Cerebellar cortex (tissue), 1 donor: ENCODE measurements at regions not wholly inside any gene's neighbourhood (a gene's known extent, or its start where the extent isn't known, plus 50 kb on each side); places are given as distances from the start of the nearest gene placed in this dataset.

ENCODE experiments used
- DNase-seq: peaks from one replicate; pipeline ENCODE4 v3.0.0-alpha.2; 2015; ENCODE audit warnings: low spot score

DNA sequence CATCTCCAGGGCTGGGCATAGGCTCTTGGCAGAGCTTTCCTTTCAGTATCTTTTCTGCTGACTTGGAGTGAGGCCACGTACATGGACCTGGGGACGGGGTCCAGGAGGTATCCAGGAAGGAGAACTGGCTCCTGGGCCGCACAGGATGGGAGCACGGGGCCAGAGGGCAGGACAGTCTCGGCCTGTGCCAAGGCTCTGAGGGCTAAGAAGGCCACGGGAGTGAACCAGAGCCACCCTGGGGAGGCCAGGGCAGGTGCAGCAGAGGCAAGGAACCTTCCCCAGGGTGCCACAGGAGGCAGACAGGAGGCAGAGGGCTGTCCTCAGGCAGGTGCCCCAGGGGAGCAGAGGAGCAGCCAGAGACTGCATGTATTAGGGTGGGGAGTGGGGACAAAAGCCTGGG, 50.3 kb downstream of the PLXNA1 start:
- no peak for DNase-seq

DNA sequence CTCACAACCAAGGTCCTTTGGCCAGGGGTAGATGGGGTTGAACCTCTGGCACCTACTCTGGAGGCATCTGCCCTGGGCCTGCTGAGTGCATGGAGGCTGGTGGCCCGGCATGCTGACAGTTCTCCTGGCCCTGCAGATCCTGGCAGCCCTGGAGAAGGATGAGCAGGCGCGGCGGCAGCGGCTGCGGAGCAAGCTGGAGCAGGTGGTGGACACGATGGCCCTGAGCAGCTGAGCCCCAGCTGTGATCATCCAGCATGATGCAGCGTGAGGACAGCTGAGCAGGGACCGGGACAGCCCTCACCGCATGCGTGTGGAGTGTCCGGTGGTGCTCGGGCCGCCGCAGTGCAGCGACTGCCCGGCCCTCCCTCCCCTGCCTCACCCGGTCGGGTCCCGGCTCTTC, 50.9 kb downstream of the PLXNA1 start:
- DNase-seq, result no peak

DNA sequence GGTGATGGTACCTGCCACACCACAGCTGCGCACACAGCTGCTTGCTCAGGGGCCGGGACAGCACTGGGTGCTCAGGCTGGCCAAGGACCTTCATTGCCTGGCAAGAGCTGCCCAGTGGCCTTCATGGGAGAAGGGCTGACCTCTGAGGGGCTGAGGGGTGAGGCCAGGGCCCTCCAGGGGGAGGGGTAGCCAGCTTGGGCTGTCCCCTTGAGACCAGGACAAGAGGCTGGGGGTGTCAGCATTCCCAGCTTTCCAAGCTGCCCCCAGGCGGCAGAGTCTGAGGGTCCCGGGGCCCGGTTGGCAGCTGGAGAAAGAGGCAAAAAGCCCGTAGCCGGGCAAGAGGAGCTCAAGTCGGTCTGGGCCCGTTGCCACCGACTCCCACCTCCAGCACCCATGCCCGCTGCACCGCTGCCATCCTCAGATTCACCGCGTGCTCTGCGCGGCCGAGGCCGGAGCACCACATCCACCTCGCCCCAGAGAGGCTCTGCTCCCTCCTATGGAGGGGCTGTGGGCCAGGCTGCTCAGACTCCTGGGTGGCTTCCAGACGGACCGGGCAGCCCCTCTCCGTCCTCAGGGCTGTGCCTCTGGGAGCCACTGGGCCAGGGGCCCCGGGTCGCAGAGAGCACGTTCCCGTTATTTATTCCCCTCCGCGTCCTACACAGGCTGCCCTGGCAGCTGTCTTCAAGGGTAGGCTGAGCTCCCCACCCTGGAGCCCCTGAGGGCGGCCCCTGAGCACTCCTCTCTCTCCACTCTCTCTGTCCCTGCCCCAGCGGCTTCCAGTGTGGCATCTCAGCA, 51.5 kb downstream of the PLXNA1 start:
- DNase-seq, result no peak

DNA sequence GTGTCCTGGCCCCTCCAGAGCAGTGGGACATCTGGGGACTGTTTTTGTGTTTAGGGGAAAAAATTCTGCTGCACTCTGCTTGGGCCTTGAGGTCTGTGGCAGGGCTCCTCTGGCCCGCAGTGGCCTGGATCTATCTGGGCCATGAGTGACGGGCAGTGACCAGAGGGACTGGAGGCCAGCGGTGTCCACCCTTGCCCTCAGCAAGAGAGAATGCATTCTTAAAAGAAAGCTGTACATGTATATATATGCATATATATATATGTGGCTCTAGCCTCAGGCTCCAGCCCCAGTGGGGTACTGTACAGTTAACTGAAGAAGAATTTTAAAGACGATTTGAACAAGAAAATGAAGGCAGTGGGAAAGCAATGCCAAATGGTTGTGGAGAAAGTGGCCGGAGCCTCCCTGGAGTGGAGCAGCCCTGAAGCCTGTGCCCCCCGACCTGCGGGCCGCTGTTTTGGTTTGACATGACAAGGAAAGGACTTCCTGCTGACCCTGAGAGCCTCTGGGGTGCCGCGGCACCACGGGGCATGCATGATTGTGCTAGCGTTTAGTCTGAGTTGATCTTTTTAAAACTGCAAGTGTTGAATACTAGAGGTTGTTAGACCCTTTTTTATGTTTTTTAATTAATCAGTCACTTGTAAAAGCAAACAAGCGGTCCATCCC, 52.2 kb downstream of the PLXNA1 start:
- no peak for DNase-seq

DNA sequence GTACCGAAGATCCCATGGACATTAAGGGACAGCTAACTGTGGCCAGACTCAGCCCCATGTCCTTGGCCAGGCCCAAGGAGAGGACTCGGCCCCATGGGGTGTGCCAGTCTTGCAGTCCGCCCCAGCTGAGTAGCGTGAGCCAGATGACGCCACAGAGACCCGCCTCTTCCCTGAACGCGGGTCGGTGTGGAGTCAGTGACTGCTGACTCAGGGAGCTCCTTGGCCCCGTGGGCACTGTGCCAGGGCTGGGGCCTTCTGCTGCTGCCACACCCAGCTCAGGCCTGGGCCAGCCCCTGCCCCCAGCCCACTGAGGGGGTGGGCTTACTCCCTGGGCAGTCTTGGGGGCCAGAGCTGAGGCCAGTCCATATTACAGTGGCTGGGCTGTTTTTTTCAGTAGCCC, 52.8 kb downstream of the PLXNA1 start:
- no peak for DNase-seq

DNA sequence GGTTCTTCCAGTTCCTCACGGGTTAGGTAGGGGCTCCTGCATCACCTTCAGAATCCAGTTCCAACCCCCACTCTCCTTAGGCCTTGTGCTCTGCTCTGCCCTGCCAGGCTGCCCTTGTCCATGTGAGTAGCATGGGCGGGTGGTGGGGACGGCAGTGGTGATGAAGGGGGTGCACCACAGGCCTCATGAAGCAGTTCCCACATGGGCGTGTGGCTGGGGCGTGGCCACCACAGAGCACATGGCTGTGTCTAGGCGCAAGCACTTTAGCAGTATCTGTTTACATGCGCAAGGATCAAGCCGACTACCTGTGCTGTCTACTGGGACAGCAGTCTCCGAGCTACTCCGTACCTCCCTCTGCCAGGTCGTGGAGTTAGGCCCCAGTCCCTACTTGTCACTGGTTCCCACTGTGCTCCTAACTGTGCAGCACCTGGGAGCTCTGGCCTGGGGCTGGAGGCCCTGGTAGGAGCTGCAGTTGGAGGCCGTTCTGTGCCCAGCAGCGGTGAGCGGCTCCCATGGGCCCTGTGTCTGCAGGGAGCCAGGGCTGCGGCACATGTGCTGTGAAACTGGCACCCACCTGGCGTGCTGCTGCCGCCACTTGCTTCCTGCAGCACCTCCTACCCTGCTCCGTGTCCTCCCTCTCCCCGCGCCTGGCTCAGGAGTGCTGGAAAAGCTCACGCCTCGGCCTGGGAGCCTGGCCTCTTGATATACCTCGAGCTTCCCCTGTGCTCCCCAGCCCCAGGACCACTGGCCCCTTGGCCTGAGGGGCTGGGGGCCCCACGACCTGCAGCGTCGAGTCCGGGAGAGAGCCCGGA, 53.5 kb downstream of the PLXNA1 start:
- DNase-seq, result no peak

DNA sequence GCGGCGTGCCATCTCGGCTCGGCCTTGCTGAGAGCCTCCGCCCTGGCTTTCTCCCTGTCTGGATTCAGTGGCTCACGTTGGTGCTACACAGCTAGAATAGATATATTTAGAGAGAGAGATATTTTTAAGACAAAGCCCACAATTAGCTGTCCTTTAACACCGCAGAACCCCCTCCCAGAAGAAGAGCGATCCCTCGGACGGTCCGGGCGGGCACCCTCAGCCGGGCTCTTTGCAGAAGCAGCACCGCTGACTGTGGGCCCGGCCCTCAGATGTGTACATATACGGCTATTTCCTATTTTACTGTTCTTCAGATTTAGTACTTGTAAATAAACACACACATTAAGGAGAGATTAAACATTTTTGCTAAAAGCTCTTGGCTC, 54.1 kb downstream of the PLXNA1 start:
- no peak for DNase-seq

DNA sequence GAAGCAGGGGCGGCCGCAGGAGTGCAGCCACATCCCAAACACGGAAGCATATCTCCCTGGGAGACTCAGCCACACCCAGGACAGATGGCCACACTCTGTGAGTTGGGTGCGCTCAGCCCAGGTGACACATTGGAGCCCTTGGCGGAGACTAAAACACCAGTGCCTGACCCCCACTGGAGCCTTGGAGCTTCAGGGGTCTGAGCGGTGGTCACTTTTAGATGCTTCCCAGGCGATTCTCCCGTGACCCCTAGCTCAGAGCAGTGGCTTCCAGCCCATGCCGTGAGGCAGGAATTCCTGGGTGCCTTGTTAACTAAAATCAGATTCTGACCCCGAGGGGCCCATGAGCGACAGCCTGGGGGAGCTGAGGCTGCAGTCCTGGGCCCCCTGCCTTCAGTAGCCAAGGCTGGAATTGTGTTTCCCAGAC, 54.5 kb downstream of the PLXNA1 start:
- DNase-seq, result no peak

DNA sequence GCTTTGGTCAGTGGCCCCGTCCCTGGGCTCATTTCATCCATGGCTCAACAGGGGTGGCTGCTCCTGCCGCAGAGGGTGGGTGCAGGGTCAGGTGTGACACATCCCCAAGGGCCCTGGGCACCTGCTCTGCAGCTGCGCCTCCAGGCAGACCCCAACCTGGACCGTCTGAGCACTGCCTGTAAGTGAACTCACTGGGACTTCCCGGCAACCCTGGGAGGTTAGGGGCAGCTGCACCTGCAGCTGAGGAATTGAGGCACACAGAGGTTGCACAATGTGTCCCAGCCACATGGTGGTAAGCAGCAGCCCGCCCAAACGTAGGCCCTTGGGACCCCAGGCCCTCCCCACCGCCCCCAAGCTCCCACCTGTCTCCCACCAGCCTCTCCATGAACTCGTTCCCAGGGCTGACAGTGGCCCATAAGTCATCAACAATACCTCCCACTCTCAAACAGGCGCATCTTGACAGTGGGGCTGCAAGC, 55.1 kb downstream of the PLXNA1 start:
- no peak for DNase-seq

DNA sequence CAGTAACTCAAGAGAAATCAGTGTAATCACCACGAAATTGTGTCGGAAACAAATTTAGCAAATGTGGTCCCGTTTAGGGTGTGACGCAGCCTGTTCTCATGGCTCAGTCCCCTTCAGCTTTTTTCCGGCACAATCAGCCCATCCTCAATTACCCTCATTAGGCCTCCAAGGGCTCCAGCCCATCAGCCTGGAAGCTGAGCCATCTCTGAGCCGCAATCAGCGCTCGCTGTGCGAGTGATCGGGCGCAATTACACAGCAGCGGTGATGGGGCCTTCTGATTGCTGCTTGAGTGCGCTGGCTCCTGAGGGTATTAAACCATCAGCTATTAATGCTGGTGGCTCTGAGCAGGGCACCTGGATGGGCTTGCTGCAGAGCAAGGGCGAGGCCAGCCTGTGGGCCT, 55.6 kb downstream of the PLXNA1 start:
- no peak for DNase-seq

DNA sequence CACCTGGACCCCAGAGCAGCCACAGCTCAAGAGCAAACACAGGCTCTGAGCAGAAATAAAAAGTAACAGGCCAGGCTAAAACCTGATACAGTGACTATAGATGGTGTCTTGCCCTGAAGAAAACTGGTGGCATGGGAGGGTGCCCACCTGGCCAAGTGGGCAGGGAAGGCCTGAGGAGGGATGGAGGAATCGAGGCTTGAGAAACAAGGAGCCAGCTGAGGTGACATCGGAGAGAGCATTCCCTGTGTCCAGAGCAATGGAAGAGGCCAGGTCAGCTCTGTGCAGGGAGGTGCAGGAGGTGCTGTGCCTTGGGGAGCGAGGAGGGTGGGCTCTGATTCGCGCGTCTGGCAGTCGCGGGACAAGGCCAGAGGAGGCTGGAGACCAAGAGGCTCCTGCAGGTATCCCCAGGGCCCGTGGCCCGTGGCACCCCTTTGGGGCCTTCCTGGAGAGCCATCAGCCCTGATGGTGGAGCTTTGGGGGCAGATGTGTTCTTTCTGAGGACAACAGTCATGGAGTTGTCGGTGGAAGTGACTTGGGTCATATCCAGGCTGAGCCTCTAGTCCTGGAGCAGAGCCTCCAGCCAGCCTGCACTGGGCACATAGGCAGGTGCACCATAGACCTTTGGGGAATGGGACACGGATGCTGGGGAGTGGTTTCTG, 56.1 kb downstream of the PLXNA1 start:
- no peak for DNase-seq

DNA sequence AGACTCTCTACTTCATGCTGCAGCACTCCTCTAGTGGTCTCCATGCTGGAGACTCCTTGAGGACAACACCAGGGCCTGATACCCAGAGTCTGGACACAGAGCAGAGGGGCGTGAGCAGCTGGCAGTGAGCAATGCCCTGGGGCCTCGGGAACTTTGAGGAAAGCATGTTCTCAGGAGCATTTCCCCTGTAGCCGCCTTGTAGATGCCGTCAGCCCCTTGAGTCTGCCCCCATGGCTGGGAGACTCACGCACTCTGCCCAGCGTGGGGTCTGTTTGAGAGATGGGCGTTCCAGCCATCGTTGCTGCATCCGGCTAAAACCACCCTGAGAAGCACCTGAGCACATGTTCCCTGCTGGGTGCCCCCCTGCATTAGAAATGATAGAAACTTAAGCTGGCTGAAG, 56.8 kb downstream of the PLXNA1 start:
- no peak for DNase-seq

DNA sequence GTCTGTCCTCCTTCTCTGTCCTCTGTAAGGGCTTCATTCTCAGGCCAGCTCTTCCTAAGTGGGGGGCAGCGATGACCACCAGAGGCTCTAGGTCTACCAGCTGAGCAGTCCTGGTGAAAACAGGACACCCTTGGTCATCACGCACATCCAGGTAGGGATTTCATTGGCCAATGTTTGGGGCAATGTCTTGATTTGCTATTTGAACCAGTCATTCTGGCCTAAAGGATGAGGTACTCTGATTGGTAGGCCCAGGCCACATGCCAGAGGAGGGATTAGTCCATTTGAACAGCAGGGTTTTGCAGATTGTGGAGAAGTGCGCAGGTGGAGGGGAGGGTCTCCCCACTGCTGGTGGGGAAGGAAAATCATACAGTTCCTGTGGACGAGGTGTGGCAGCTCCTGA, 57.3 kb downstream of the PLXNA1 start:
- DNase-seq, result no peak

DNA sequence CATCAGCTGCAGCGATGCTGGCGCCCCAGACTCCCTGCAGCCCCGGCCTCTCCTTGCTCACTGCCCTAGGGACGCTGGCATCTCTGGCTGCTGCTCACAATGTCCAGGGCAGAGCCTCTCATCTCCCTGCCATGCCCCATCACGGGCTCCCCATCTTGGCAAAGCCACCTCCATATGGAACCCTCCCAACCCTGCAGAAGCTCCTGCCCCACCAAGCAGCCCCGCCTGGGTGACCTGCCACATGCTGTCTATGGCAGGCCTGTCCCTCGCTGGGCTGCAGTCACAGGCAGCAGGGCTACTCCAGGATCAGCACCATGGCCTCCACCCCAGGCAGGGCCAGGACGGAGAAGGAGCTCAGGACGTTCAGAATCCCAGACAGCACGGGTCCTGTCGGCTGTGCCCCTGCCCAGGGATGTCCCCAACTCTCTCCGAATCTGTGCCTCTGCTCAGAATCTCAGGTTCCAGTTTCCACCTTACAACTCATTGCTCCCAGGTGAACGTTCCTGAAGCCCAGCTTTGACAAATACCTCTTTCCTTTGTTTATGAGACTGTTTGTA, 58.4 kb downstream of the PLXNA1 start:
- DNase-seq, result no peak

DNA sequence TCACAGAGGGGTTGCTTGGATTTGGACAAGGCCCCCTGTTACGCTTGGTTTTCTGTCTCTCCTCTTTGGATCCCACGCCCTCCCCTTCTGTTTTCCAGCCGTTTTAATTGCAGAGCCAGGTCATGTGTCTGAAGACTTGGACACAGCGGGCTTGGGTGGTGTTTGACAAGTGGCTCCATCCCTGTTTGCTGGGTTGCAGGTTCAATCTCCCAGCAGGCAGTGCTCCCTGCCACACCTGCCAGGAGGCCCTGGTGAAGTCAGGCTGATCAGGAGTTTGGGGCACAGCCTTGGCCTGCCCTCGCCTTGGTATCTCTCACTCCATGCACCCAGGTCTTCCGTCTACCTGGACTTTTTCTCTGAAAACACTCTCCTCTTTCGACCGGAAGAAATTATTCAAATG, 59.0 kb downstream of the PLXNA1 start:
- DNase-seq, result no peak

DNA sequence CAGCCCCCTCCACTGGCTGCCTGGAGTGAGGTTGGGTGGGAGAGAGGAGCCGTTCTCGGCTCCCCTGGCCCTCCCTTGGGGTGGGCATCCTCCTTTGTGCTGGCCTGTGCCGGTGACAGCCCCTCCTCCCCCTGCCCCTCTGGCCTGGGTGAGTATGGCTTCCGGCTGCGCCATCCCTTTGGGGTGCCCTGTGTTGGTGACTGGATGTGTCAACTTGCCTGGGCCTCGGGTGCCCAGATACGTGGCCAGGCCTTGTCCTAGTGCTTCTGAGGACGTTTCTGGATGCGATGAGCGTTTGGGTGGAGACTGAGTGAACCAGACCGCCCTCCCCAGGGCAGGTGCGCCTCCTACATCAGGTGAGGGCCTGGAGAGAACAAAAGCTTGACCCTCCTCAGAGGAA, 59.7 kb downstream of the PLXNA1 start:
- DNase-seq, result no peak

DNA sequence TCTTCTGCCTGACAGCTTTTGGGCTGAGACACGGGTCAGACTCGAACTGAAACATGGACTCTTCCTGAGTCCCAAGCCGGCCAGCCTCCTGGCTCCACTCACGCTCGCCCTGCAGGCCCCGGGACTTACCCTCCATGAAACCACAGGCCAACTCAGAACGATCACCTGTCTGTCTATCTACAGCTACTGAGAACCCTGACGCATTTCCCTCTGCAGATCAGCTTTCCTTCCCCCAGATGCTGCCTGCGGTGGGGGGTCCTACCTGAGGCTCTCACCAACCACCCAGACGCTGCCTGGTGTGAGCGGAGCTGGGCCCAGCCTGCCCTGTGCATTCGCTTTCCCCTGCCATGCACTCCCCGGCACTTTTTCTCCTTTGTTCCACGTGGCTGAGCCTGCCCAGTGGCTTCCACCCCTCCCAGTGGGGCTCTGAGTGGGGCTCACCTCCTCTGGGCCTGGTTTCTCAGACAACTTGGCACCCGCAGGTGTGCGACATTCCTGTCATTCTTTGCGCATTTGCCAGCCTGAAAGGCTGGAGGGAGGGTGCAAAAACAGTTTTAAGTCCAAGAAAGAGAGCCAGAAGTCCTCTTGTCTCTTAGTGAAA, 60.2 kb downstream of the PLXNA1 start:
- no peak for DNase-seq

DNA sequence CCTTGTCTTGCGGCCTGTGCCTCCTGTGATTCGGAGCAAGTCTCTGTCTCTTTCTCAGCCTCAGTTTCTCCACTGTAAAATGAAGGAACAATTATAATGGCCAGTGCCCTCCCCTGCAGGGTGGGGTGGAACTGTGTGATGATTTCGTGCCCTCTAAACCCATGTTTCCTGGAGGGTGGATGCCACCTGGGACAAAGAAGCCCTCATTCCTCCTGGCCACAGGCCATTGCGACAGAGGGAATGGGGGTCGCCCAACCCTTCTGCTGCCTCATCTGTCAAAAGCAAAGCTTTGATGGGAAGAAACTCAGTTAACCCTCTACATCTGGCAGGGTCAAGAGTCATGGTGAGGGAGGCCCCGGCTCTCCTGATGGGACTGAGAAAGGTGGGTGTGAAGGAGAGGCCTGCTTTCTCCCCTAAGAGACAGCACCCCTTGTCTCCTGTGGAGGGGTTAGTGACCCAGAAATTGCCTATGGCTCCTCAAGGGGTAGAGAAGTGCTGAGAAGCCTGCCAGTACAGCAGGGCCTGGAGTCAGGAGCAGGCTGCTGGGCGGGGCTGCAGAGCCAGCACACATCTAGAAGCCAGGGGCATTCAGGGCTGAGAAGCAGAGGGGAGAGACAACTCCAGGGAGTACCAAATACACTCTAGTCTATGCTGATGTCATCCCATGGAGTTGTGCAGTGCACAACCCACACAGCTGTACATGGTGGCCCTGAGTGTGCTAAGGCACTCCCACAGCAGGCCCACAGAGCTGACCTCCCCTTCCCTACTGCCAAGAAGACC, 61.0 kb downstream of the PLXNA1 start:
- DNase-seq, result no peak

DNA sequence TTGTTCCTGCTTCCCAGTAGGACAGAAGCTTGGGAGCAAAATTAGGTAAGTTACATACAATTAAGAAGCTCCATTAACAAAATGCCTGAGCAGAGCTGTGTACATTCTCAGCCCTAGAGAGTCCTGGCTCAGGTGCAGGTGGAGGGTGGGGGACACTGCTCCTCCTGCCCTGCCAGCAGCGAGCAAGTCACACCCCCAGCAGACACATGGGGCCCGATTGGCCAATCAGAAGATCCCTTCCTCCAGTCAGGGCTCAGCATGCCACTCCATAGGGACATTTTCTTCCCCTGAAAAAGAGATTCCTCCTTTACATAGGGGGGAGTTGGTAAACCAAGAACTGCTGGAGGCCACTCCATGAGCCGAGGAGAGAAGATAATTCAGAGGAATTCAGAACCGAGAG, 62.1 kb downstream of the PLXNA1 start:
- DNase-seq, result peak; percentile 75

DNA sequence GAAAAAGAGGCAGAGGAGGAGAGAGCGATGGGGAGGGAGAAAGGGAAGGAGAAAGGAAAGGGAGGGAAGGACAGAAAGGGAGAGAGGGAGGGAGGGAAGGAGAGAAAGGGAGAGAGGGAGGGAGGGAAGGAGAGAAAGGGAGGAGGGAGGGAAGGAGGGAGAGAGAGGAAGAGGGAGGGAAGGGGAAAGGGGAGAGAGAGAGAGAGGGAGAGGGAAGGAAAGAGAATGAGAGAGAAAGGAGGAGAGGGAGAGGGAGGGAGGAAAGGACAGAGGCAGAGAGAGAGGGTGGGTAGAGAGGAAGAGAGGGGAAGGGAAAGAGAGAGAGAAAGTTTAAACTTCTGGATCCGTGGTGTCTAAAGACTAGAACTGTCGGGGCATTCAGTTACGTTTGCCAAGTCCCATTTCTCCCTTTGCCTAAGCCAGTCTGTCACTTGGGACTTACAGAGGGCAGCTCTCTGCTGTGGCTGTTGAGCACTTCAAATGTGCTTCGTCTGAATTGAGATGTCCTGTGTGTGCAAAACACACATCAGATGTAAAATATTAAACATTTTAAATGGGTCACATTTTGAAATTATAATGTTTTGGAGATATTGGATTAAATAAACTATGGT, 62.6 kb downstream of the PLXNA1 start:
- peak; percentile 9 for DNase-seq
